ENCODE measurements at regions not wholly inside any gene's neighbourhood (a gene's known extent, or its start where the extent isn't known, plus 50 kb on each side); places are given as distances from the start of the nearest gene placed in this dataset.

DNA sequence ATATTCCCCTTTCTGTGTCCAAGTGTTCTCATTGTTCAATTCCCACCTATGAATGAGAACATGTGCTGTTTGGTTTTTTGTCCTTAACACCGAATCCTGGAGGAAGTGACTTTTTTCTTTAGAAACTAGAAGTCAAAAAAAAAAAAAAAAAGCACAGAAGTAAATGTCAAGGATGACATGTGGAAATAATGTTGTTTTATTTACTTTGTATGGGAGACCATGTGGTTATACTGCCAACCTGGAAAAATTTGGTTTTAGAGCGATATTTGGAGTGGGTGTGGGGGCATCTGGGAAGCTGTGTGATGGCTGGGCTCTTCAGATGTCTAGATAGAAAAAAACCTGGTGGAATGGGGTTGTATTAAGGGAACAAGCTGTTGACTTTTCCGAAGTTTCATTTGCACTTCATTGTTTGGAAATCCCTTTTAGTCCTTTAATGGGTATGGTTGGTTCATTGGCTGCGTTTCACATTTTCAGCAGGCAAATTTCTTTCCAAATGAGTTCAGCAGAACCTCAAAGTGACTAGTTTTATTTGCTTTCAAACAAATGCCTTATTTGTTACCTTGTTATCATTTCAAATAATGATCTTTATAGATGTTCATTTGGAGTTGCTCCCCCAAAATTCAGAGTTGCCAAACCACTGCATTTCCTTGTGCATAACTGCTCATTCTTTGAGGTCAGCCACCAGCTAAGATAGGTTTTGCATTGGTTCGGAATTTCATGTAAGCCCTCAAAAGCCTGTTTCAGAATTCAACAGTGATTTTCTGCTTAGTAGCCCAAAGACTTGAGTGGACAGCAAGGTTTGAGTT lies 508.2 kb downstream of the METTL15 start:
- no peak for DNase-seq (ENCODE audit: low spot score)

DNA sequence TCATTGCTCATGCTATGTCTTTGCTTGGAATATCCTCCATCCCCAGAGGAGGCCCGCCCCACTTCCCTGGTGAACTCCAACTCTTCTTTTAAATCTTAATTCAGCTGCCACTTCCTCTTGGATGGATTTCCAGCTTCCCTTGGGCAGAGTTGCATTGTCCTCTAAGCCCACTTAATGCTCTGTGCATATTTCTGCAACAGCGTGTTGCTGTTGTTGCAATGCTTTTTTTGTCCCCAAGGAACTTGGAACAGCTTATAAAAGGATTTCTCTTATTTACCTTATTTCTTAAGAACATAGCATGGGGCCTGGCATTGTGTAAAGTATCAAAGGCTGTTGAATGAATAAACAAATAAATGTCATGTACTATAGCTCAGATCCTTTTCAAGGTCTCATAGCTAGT lies 507.4 kb downstream of the METTL15 start:
- DNase-seq (ENCODE audit: low spot score): no peak

DNA sequence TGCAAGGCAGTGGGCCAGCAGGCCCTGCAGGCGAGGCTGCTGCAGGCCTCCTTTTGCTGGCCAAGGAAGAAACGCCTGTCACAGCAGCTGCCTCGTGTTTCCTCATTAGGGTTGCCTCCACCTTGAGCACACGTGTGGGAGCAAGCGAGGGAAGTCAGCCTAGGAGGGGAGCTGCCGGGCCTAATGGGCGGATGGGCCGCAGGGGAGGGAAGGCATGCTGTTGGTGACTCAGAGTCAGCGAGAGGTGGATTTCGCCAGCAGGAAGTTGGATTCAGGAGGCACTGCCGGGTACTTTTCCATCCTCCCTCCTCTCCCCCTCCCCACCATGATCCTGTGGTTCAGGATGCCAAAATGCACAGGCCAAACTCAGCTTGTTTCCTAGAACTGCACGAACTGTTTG lies 498.7 kb downstream of the METTL15 start:
- no peak for DNase-seq (ENCODE audit: low spot score)

DNA sequence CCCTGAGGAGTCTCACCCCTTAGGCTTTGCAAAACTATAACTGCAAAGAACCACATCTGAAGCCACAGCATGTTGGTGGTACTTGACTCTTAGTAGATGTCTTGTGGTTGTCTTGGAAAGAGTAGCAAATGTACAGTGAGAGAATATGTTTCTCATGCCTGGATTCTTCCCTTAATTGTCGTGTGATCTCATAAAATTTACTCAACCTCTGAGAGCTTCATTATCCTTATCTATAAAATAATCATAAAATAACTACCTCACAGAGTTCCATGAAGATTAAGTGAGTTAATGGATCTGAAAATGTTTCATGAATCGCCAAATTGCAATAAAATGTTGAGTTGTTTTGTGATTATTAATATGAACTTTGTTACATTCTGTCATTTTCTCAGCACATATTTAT lies 491.5 kb downstream of the METTL15 start:
- DNase-seq (ENCODE audit: low spot score): no peak

DNA sequence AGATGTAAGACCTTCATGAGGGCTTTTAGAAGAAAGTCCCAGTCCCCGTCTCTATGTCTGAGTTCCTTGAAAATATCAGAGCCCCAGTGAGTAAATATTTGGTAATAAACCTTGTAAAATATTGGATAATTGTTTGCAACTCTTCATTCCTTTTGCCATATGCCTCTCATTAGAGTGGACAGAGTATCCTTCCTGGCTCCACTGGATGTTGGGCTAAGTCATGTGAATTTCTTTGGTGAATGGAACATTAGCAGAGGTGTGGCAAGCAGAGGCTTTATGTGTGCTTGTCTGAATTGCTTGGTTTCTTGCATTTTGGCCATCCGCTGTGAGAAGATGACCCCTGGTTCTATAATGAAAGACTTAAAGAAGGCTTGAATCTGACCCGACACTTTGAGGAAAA lies 490.3 kb downstream of the METTL15 start:
- no peak for DNase-seq (ENCODE audit: low spot score)

- no peak for DNase-seq (ENCODE audit: low spot score)
These were observed 488.6 kb downstream of the METTL15 start for GRCh38 chr11:28596816-28597215.

GRCh38 chr11:28592141-28592540 lies 484.0 kb downstream of the METTL15 start:
- DNase-seq (ENCODE audit: low spot score): no peak

GRCh38 chr11:28584992-28585391 lies 476.8 kb downstream of the METTL15 start:
- no peak for DNase-seq (ENCODE audit: low spot score)

GRCh38 chr11:28582506-28582905 lies 474.3 kb downstream of the METTL15 start:
- DNase-seq (ENCODE audit: low spot score): no peak

DNA sequence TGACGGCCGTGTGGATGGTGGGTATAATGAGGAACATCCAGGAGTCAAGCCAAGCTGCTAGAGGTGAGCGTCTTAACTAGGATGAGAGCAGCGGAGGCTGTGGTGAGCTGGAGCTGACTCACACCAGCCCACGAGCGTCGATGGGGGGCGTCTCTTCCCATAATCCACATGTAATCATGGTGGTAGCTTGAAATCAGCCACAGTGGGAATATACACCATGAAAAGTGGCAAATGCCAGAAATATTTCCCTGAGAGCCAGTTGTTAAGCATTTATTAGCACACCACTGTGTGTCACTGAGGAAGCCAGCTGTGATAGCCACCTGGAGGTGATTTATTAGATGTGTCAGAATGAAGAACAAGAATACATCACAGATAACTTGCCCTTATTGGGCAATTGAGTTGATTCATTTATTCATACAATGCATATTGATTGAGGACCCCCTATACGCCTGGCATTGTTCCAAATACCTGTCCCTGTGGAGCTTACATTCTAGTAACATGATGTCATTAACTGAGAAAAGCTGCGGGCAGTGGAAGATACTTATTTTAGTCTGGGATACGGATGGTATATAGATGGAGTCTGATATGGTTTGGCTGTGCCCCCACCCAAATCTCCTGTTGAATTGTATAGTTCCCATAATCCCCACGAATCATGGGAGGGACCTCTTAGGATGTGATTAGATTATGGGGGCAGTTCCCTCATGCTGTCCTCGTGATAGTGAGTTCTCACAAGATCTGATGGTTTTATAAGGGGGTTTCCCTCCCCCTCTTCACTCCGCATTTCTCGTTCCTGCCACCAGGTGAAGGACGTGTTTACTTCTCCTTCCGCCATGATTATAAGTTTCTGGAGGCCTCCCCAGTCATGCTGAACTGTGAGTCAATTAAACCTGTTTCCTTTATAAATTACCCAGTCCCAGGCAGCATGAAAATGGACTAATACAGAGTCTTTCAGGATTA lies 473.4 kb downstream of the METTL15 start:
- DNase-seq (ENCODE audit: low spot score): no peak

GRCh38 chr11:28571371-28571770 lies 463.2 kb downstream of the METTL15 start:
- DNase-seq (ENCODE audit: low spot score): no peak

DNA sequence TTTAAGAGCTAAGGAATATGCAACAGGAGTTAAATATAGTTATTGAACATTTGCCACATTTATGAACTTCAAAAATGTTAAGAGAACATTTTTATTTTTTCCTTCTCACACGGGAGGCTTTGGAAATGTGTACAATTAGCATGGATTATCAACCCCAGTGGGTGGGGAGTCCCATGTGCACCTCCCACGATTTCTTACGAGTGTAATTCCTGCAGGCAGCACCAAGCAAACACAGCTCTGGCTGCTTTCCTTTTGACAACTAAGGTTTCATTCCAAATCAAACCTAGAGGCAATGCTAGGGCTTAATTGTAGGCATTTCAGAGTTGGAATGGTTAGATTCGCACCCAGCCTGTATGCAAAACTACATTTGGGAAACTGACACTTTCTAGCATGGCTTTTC lies 460.9 kb downstream of the METTL15 start:
- no peak for DNase-seq (ENCODE audit: low spot score)

DNA sequence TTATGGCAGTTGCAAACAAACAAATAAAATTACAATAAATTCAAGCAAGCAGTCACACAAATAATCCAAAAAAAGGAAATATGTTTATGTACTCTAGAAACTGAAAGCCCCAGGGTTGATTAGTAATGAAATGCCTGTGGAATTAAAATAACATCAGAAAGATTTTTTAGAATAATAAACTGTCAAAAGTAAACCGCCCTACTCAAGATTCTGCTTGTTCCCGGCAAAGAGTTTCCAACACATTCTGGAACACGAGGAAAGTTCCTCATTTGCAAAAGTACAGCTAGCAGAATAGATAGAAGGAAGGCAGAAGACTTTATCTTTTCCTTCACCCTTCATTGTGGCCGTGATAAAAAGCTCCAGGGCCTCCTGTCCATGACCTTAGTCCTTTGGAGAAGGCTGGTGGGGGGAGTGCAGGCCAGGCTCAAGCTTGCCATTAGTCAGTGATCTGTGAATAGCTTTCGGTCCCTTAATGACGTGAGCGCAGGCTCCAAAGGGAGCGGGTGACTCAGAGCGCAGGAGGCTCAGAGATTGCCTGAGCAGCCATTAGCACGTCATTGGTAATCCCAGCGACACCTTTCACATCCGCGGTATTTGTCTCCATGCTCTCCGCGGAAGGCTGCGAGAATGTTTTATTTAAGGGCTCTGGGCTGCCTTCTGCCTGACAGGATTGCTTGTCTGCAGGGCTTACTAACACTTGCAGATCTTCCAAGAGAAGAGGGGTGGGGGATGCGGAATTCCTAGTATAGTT lies 458.3 kb downstream of the METTL15 start:
- DNase-seq (ENCODE audit: low spot score): peak; percentile 42

DNA sequence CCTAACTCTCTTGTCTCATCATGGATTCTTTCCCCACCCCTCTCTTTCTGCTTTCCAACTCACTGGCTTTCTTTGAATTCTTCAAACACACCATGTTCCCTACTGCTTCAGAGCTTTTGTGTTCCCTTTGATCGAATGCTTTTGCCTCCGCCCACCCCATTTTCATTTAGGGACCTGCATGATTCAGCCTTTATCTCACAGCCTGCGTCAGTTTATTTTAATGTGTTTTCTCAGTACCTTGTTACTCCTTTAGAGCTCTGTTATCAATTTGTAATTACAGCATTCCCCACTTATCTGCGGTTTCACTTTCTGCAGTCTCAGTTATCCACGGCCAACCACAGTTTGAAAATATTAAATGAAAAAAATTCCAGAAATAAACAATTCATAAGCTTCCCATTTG lies 451.3 kb downstream of the METTL15 start:
- no peak for DNase-seq (ENCODE audit: low spot score)

- no peak for DNase-seq (ENCODE audit: low spot score)
These were observed 439.1 kb downstream of the METTL15 start for GRCh38 chr11:28547321-28547741.

DNA sequence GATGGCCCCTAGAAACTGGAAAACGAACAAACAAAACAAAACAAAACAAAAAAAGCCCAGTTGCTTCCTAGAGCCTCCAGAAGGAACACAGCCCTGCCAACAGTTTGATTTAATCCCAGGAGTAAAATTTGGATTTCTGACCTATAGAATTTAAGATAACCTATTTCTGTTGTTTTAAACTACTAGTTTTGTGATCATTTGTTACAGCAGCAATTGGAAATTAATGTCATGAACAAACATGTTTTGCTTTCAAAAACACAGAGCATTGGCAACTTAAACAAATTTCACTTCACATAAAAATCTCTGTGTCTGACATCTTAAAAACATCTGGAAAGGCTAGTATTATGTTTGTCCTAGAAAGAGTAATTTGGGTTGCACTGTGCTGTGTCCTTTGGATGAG lies 437.3 kb downstream of the METTL15 start:
- no peak for DNase-seq (ENCODE audit: low spot score)

GRCh38 chr11:28542561-28542960 lies 434.4 kb downstream of the METTL15 start:
- no peak for DNase-seq (ENCODE audit: low spot score)

DNA sequence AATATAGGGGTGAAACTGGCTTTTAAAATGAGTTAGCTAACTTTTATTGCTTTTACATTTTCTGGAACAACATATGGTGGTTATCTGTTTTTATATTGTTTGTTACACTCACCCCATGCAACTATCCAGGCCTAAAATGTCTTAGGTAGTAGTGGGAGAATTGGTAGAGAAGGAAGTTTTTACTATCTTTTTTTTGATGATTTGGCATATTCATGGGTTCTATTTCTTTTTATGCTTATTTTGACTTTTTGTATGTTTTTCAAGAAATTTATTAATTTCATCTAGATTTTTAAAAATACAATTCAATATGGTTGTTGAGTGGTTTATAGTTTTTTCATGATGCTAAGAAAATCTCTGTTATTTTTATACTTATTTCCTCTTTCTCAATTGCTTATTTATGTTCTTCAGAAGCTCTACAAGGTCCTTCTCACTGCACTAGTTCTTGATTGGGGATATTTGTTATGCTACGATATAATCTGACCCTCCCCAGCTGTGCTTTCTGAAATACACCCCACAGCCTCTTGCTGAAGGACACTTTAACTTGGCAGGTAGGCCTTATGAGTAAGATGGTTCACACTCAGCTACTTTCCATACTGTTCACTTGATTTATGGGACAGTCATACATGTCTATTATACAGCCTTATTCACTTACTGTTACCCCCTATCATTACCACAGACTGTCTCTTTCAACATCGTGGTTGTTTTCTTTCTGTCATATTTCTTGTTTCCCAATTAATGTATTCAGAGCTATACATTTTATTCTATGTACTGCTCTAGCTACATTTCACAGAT lies 431.2 kb downstream of the METTL15 start:
- no peak for DNase-seq (ENCODE audit: low spot score)

DNA sequence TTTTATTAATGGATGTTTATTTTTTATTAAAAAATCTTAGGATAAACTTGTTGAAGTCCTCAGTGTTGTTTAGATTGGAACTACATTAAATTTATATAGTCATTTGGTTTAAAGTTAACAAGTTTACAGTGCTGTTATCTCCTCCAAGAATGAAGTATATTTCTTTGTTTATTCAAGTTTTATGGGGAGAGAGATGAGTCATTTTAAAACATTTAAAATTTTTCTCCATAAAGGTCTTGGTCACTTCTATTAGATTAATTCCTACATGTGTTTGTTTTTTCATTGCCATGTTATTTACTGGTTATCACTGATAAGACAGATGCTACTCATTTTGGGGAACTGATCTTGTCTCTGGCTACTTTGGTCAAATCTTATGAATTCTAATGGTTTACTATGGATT lies 429.6 kb downstream of the METTL15 start:
- DNase-seq (ENCODE audit: low spot score): no peak

DNA sequence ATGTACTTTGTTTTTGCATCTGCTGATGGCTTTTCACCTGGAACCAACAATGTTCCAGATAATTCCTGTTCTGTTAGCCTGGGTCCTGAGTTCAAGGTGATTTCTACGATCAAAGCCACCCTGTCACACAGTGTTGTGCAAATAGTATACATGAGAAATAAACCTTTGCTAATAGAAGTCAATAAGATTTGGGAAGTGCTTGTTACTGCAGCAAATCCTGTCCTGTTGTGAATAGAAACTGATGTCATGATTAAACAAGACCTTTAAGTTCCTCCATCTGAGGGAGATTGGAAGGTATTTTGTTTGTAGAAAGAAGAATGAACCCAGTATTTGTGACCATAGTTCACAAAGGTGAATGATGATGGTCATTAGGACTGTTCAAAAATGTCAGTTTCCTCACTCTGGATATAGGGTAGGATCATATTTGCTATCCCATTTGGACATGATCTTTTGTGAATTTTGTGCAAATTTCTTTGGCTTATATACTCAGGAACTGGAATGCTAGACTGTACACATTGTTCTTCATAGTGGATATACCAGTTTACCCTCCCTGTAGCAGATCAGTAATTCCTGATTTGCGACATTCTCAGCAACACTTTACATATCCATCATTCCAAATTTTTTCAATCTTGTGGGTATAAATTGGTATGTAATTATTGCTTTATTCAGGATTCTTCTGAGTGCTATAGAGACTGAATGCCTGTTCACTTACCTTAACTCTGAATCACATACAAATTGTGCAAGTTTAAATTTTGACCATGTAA lies 428.5 kb downstream of the METTL15 start:
- DNase-seq (ENCODE audit: low spot score): no peak

DNA sequence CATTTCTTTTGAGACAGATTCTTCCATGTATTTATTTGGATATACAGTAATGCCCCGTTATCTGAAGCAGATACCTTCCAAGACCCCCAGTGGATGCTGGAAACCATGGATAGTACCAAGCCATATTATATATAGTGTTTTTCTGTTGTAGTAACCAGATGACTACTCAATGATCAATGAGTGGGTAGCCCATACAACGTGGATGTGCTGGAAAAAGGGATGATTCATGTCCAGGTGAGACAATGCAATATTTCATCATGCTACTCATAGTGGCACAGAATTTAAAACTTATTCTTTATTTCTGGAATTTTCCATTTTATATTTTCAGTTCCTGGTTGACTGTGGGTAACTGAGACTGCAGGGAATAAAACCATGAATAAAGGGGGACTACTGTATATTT lies 427.5 kb downstream of the METTL15 start:
- no peak for DNase-seq (ENCODE audit: low spot score)

Data from COLO829 (cell line).